ENCODE measurements at regions not wholly inside any gene's neighbourhood (a gene's known extent, or its start where the extent isn't known, plus 50 kb on each side); places are given as distances from the start of the nearest gene placed in this dataset.

DNA sequence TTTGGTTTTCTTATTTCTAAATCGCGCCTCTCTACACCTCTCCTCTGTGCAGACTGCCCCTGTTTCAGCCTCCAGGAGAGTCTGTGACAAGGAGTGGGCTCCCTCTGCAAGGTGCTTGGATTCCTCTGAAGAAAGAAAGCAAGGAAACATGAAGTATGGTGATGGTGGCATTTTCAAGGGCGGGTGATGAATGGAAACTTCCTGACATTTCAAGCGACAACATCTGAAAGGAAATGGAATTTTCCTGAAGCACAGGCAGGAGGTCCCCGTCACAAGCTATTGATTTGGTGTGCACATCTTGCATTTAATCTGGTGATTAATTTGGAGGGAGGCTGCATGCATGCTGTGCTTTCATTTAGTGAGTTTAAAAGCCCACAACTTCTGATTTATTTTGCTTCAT, 164.6 kb upstream of the FGGY start:
- no peak for DNase-seq

GRCh38 chr1:59133997-59134396, 162.9 kb upstream of the FGGY start:
- no peak for DNase-seq

DNA sequence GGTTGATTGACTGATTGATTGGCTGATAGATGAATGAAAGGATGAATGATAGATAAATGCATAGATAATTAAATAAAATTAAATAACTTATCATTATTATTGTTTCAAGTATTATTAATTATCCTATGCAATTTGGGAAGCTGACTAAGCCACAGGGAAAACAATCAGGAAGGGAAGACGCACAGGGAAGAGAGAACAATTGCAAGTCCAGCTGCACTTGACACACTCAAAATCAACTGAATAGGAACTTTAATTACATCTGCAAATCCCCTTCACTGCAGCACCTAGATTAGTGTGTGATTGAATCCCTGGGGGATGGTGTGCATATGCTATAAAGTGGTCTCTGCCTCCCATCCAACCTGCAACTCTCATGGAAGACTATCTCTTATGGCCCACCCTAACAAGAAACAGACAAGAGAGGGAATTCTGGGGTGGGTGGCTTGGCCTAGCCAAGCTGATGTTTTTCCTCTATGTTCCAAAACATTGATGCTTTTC, 161.1 kb upstream of the FGGY start:
- DNase-seq = no peak

DNA sequence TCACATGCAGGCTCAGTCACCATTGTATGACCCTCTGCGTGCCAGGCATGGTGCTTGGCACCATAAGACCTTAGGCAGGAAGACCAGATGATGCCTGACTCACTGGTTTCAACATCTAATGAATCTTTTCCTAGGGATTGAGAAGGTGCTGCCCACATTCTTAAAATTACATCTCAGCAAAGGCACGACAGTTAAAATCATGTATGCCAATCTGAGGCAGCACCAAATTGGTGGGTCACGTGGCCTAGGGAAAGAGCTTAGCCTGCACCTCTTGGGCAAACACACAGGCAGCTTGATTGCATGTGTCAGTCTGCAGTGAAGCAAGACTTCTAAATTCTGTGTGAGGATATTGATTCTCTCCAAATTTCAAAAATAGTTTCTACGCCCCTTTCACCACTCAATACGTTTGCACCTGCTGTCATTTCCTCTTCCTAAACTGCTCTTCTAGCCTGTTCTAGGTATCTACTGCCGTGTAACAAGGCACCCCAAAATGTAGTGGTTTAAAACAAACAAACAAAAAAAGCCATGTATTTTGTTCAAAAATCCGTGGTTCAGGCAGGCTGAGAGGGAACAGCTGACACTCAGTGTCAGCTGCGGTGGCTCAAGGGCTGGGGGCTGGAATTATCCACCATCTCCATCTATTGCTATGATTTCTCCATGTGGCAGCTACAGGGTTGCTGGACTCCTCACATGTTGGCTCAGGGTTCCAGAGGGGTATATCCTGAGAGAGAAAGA, 160.2 kb upstream of the FGGY start:
- DNase-seq = no peak

- no peak for DNase-seq
Observed at GRCh38 chr1:59137276-59137615, 159.6 kb upstream of the FGGY start.

GRCh38 chr1:59137968-59138367, 158.9 kb upstream of the FGGY start:
- no peak for DNase-seq

DNA sequence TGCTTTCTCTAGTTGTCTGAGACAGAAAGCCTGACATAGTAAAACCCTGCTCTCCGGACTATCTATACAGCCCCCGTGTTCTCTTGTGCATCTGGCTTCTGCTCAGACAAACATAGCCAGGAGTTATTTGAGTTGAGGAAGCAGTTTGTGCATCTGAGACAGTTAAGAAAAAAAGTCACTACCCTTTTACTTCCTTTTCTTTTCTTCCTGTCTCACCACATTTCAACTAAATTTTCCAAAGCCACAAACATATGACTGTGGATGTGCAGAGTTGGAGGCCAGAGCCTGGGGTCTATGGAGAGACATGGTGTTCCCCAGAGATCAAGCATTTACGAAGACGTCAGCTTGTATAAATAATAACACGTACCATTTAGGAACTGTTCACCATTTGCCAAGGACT, 158.5 kb upstream of the FGGY start:
- no peak for DNase-seq

DNA sequence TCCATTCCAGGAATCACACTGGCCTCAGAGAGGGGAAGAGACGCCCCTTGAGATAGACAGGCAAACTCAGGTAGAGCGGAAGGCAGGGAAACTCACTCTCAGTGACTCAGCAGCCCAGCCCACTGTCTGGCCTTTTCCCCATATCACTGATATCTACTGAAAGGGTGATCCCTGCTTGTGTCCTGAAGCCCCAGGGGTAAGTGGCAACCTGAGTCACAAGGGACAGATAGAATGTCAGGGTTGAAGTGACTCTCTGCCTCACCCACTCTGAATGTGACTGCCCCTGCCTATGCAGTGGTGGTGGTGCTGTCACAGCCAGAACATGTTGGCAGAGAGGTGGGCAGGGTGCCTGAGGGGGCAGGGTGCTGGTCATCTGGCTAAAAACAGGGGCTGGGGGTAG, 157.5 kb upstream of the FGGY start:
- no peak for DNase-seq

DNA sequence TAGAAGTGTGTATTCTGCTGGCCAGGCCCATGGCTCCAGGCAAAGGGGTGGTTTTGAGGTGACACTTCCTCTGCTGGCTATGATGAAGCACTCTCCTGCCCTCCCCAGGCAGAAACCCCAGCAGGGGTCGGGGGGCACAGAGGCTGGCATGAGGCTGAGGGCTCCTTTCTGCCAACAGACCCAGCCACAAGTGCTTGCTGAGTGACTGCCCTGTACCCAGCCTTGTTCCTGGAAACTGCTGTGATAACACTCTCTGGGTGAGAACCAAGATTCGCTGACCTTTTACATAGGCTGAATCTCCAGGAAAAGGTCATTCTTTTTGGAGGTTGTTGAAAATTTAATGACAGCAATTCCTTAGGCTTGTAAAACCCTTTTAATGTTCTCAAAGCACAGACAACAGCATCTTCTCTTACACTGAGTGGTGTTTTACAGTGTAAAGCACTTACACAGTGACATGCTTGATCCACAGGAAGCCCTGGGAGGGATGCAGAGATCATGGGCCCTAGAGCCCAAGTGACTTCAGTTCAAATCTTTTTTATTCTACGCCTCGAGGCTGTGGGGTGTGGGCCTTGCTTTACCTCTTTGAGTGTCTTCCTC, 155.5 kb upstream of the FGGY start:
- no peak for DNase-seq

GRCh38 chr1:59142311-59143132, 154.4 kb upstream of the FGGY start:
- no peak for DNase-seq

- DNase-seq = no peak
Observed at GRCh38 chr1:59143133-59143487, 153.8 kb upstream of the FGGY start.

DNA sequence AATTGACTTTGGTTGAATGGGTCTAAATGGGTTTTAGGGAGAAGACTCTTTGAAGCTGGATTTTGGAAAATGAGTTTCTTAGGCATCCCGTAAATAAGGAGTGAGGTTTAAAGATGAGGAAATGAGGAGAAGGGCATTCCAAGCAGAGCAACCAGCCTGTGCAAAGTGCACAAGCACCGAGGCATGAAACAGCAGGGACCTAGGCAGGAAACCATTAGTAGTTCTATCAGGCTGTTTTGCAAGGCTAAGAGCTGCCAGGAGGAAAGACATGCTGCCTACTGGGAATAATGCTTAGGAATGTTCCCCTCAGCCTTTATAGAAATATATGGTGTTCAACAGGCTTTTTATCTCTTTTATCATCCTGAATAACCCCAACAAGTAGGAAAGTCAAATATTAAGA, 153.1 kb upstream of the FGGY start:
- DNase-seq = no peak

- DNase-seq = no peak
Observed at GRCh38 chr1:59144959-59145358, 151.9 kb upstream of the FGGY start.

GRCh38 chr1:59146056-59146455, 150.8 kb upstream of the FGGY start:
- DNase-seq = no peak

- no peak for DNase-seq
Observed at GRCh38 chr1:59146651-59147358, 150.1 kb upstream of the FGGY start.

DNA sequence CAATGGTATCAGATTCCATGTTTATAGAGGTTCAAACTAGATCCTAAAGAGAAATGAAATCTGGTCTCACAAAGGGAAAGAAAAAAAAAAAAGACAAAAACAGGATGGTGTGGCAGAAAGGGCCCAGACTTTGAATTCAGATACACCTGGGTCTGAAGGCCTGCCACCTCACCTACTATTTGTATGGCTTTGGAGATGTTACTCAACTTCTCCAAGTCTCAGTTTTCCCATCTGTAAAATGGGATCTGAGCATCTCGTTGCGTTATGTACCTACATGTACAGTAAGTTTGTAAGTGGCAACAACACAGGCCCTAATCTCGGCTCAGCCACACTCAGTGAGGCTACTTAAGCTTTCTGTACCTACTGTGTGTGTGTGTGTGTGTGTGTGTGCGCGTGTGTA, 147.5 kb upstream of the FGGY start:
- no peak for DNase-seq

DNA sequence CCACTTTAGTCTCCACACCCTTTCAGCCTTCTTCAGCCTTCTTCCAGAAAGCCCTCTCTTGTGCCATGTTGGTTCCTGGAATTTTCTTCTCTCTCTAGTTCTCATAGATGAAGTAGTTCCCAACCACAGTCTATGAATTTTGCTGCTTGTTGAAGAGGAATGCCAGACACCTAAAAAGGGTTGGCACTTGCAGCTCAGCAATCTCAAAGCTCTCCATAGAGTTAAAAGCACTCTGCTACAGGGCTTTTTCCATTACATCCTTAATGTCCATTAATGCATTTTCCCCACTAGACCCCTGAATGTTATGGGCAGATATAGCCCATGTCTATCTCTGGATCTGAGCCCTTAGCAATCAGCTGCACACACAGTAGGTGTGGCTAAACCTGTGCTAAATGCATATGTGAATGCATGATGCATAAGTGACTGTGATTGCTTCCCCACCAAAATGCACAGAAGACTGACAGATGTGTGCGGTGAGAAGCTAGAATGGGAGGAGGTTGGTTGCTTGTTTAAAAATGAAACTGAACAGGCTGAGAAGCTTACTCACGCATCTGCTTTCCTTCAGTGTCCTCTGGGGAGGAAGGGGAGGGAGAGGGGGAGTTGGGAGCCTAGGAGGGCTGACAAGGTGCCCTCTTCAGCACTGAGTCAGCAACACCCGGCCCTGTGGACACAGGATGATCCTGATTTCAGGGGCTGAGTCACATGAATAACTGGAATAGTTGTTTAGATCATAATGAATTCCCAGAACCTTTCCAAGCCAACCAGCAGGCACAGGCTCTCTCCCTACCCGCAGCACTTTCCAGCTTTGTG, 146.1 kb upstream of the FGGY start:
- DNase-seq = no peak

DNA sequence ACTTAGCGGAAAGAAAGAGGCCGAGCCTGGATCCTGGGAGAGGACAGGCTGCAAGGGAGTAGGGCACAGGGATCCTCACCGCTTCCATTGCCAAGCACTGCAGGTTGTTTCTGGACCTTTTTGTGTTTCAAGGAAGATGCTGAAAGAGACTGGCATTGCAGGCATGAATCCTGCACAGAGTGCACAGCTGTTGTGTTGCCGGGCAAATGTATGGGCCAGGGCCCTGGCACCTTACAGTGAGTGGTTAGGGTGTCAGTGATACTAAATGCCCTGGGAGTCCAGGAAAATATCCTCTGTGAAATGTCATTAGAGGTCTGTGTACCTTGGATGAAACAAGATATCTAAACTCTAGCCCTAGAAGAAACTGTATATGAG, 145.5 kb upstream of the FGGY start:
- DNase-seq = no peak

DNA sequence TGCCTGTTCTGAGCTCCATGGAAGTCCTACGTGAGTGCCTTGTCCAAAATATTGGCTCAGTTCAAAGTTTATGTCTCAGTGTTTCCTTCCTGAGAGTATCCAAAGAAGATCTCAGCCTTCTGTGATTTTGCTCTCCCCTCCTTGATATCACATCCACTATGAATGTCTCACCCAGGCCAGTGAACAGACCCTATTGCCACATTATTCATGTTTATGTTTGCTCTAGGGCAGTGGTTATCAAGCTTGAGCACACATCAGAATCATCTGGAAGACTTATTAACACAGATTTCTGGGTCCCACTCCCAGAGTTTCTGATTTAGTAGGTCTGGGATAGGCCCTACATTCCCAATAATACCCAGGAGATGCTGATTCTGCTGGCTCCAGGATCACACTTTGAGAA, 145.0 kb upstream of the FGGY start:
- DNase-seq = no peak

DNA sequence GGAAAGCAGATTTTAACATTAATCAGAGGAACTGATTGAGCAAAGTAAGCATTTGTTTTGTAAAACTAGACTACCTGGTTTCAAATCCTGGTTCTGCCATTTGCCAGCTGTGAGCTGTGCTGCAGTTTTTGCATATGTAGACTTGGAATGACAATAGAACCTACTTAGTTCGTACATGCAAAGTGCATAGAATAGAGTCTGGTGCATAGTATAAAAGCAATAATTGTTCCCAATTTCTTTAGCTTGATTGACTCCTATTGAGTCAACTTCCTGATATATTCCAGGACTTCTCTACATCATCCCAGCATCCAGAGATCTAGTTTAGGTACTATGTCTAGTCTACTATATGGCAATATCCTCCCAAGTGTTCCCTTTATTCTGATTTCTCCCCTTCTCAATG, 144.4 kb upstream of the FGGY start:
- DNase-seq = no peak

GRCh38 chr1:59154401-59154800, 142.5 kb upstream of the FGGY start:
- DNase-seq = no peak

- DNase-seq = no peak
Observed at GRCh38 chr1:59155351-59155750, 141.5 kb upstream of the FGGY start.

DNA sequence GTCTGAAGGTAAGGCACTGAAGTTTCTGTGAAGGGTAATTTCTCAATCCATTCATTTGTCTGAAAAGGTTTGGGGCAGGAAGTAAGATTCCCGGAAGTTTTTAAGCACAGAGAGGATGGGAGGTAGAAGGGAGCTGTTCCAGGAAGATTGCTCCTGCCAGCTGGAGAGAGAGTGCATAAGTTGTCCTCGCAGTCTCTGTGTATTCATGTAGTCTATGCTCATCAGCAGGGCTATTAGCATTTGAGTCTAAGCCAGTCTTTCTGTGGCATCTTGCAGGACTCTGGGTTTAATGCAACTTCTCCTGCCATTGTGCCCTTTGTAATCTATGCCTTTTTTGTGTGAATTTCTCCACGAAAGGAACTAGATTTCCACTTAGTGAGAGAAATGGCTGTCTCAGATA, 140.8 kb upstream of the FGGY start:
- no peak for DNase-seq
